ENCODE measurements at regions not wholly inside any gene's neighbourhood (a gene's known extent, or its start where the extent isn't known, plus 50 kb on each side); places are given as distances from the start of the nearest gene placed in this dataset.

- TF ChIP-seq ESRRG (CRISPR knock-in tag; IDR thresholded peaks at IDR 0.05) (no peak), ZC3H10 (CRISPR knock-in tag; IDR thresholded peaks at IDR 0.05) (no peak), ARNTL (CRISPR knock-in tag; IDR thresholded peaks at IDR 0.05; ENCODE audit: borderline replicate concordance, low read depth) (no peak), ZFP3 (CRISPR knock-in tag; IDR thresholded peaks at IDR 0.05) (no peak), ZNF70 (CRISPR knock-in tag; IDR thresholded peaks at IDR 0.05) (no peak), CREB5 (CRISPR knock-in tag; IDR thresholded peaks at IDR 0.05; ENCODE audit: low read depth) (no peak), PATZ1 (CRISPR knock-in tag; IDR thresholded peaks at IDR 0.05; ENCODE audit: borderline replicate concordance) (no peak), ZNF565 (CRISPR knock-in tag; conservative IDR thresholded peaks at IDR 0.05; ENCODE audit: low read depth) (no peak), TOX (CRISPR knock-in tag; IDR thresholded peaks at IDR 0.05; ENCODE audit: borderline replicate concordance) (no peak), TCF4 (CRISPR knock-in tag; IDR thresholded peaks at IDR 0.05; ENCODE audit: borderline replicate concordance) (no peak), RARB (CRISPR knock-in tag; IDR thresholded peaks at IDR 0.05) (no peak), GLIS3 (CRISPR knock-in tag; IDR thresholded peaks at IDR 0.05) (no peak), ISL1 (CRISPR knock-in tag; IDR thresholded peaks at IDR 0.05) (no peak)
- TF ChIP-seq, protein P1, sequence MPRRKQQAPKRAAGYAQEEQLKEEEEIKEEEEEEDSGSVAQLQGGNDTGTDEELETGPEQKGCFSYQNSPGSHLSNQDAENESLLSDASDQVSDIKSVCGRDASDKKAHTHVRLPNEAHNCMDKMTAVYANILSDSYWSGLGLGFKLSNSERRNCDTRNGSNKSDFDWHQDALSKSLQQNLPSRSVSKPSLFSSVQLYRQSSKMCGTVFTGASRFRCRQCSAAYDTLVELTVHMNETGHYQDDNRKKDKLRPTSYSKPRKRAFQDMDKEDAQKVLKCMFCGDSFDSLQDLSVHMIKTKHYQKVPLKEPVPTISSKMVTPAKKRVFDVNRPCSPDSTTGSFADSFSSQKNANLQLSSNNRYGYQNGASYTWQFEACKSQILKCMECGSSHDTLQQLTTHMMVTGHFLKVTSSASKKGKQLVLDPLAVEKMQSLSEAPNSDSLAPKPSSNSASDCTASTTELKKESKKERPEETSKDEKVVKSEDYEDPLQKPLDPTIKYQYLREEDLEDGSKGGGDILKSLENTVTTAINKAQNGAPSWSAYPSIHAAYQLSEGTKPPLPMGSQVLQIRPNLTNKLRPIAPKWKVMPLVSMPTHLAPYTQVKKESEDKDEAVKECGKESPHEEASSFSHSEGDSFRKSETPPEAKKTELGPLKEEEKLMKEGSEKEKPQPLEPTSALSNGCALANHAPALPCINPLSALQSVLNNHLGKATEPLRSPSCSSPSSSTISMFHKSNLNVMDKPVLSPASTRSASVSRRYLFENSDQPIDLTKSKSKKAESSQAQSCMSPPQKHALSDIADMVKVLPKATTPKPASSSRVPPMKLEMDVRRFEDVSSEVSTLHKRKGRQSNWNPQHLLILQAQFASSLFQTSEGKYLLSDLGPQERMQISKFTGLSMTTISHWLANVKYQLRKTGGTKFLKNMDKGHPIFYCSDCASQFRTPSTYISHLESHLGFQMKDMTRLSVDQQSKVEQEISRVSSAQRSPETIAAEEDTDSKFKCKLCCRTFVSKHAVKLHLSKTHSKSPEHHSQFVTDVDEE (CRISPR knock-in tag; IDR thresholded peaks at IDR 0.05): no peak
These were observed 607.3 kb downstream of the STK39 start for GRCh38 chr2:167640096-167640495.

Measured in SK-N-SH treated with all-trans-retinoic acid at 6 μM for 48 hours (cell line).